PFSK-1 (cell line): ENCODE measurements at regions not wholly inside any gene's neighbourhood (a gene's known extent, or its start where the extent isn't known, plus 50 kb on each side); places are given as distances from the start of the nearest gene placed in this dataset.

Experiments
- FOXP2 ChIP-seq: optimal IDR thresholded peaks from 2 replicates; pipeline ENCODE3; 2011; ENCODE audit warnings: borderline replicate concordance, control low read depth, inconsistent platforms; ENCODE audit not compliant: insufficient read depth; ENCODE audit errors: extremely low read length, extremely low read depth
- POLR2AphosphoS5 ChIP-seq: IDR thresholded peaks from 2 replicates; pipeline ENCODE4 v1.6.1; 2012; ENCODE audit warnings: low read depth, mild to moderate bottlenecking, control low read depth, low read length, moderate library complexity
- REST ChIP-seq, 2 experiments: IDR thresholded peaks; 2 replicates each; pipeline versions ENCODE4 v1.6.1 to v1.8.0; 2011 to 2012; ENCODE audit warnings: low read depth in 2 of 2, low read length in 2 of 2, control low read depth in 1 of 2, inconsistent platforms in 1 of 2, mild to moderate bottlenecking in 1 of 2, moderate library complexity in 1 of 2; ENCODE audit not compliant: insufficient read depth in 1 of 2
- SIN3A ChIP-seq: IDR thresholded peaks from 2 replicates; pipeline ENCODE4 v1.6.1; 2012; ENCODE audit warnings: mild to moderate bottlenecking, low read length, moderate library complexity, borderline replicate concordance; ENCODE audit not compliant: insufficient read depth
- TAF1 ChIP-seq: IDR thresholded peaks from 2 replicates; pipeline ENCODE4 v1.6.1; 2012; ENCODE audit warnings: low read length, control low read depth, borderline replicate concordance; ENCODE audit not compliant: insufficient read depth

GRCh38 chr2:216959433-216959832 is 99.6 kb upstream of the TNP1 start:
- TF ChIP-seq POLR2AphosphoS5 = no peak
- no peak for TF ChIP-seq REST (IDR thresholded peaks at IDR 0.05; ENCODE audit: insufficient read depth in 1 of 2, low read depth in 2 of 2, low read length in 2 of 2)
- TF ChIP-seq TAF1 = no peak
- TF ChIP-seq SIN3A = no peak
- TF ChIP-seq FOXP2 = no peak
